B cell (primary cell): ENCODE measurements at regions not wholly inside any gene's neighbourhood (a gene's known extent, or its start where the extent isn't known, plus 50 kb on each side); places are given as distances from the start of the nearest gene placed in this dataset.

Experiments
- ATAC-seq: fragments of 200-7000 bp; cut with Tn5 transposase; one replicate; pipeline ENCODE4 v1.10.0; 2021; ENCODE audit warnings: low read depth, mild to moderate bottlenecking, moderate number of reproducible peaks, moderate library complexity
- CTCF ChIA-PET: fragments of 350-600 bp; sonication (Branson Sonifier 250); formaldehyde crosslinking; loops from one replicate; lab custom pipeline; 2021; ENCODE audit warnings: antibody characterized with exemption, inconsistent platforms; lab: Charles Lee
- POLR2A ChIA-PET: fragments of 350-600 bp; sonication (Branson Sonifier 250); formaldehyde crosslinking; loops from one replicate; lab custom pipeline; 2021; ENCODE audit warnings: antibody characterized with exemption; lab: Charles Lee
- DNase-seq: peaks from one replicate; pipeline ENCODE4 v3.0.0; 2013
- H2AFZ ChIP-seq: 2 replicates; pipeline ENCODE4 v1.6.1; 2012; ENCODE audit warnings: mild to moderate bottlenecking, low read depth, low read length; ENCODE audit not compliant: insufficient read depth, poor library complexity, severe bottlenecking
- H3K27ac ChIP-seq, 2 donors: 1 replicate in 1 of 2; 2 replicates in 1 of 2; pipeline ENCODE4 v1.5.1; 2012 to 2013; ENCODE audit warnings: low read length in 2 of 2, mild to moderate bottlenecking in 2 of 2, moderate library complexity in 1 of 2
- H3K27me3 ChIP-seq, 4 experiments: fragments of 200-600 bp in 1 of 4; sonication (generic) in 1 of 4; replicated peaks in 1 of 4; 1 replicate in 2 of 4; 2 replicates in 2 of 4; pipeline versions ENCODE4 v1.6.1 to v1.7.0; 2013 to 2016; ENCODE audit warnings: low read length in 3 of 4, mild to moderate bottlenecking in 2 of 4, mixed read lengths in 1 of 4, moderate library complexity in 1 of 4; ENCODE audit not compliant: insufficient read depth in 4 of 4, control insufficient read depth in 3 of 4; ENCODE audit errors: control extremely low read depth in 1 of 4
- H3K36me3 ChIP-seq, 2 experiments: replicated peaks in 1 of 2; 1 replicate in 1 of 2; 2 replicates in 1 of 2; pipeline versions ENCODE4 v1.6.1 to v1.7.1; 2013; ENCODE audit warnings: low read length in 1 of 2; ENCODE audit not compliant: insufficient read depth in 2 of 2, control insufficient read depth in 1 of 2; ENCODE audit errors: control extremely low read depth in 1 of 2, extremely low read depth in 1 of 2
- H3K4me1 ChIP-seq, 2 donors: fragments of 200-600 bp in 1 of 2; sonication (generic) in 1 of 2; 1 replicate in 1 of 2; 2 replicates in 1 of 2; pipeline versions ENCODE4 v1.5.1 to v1.6.1; 2013 to 2017; ENCODE audit warnings: low read length in 2 of 2; ENCODE audit not compliant: control insufficient read depth in 2 of 2, insufficient read depth in 2 of 2
- H3K4me2 ChIP-seq: replicated peaks from 2 replicates; pipeline ENCODE3; 2012; ENCODE audit warnings: mild to moderate bottlenecking, low read depth, low read length; ENCODE audit not compliant: poor library complexity, severe bottlenecking
- H3K4me3 ChIP-seq, 5 experiments: fragments of 200-600 bp in 1 of 5; sonication (generic) in 1 of 5; 1 replicate in 3 of 5; 2 replicates in 2 of 5; pipeline versions ENCODE4 v1.5.1 to v1.7.0; 2011 to 2016; ENCODE audit warnings: low read length in 4 of 5, mild to moderate bottlenecking in 4 of 5, low read depth in 2 of 5, control low read depth in 1 of 5, moderate library complexity in 1 of 5; ENCODE audit not compliant: insufficient read depth in 1 of 5; ENCODE audit errors: control extremely low read depth in 1 of 5, extremely low read depth in 1 of 5
- H3K79me2 ChIP-seq: fragments of 200-600 bp; sonication (generic); one replicate; pipeline ENCODE4 v1.6.0; 2016; ENCODE audit warnings: low read length; ENCODE audit not compliant: control insufficient read depth, insufficient read depth
- H3K9ac ChIP-seq: fragments of 200-600 bp; sonication (generic); 2 replicates; pipeline ENCODE4 v1.6.1; 2017; ENCODE audit warnings: mild to moderate bottlenecking, low read length, moderate library complexity
- H3K9me3 ChIP-seq, 3 donors: one replicate each; pipeline versions ENCODE4 v1.6.1 to v1.7.1; 2013; ENCODE audit warnings: low read length in 2 of 3; ENCODE audit not compliant: control insufficient read depth in 2 of 3, insufficient read depth in 1 of 3; ENCODE audit errors: control extremely low read depth in 1 of 3
- H4K20me1 ChIP-seq: 2 replicates; pipeline ENCODE4 v1.6.0; 2012; ENCODE audit warnings: mild to moderate bottlenecking, low read length; ENCODE audit not compliant: insufficient read depth, control insufficient read depth, poor library complexity, severe bottlenecking
- H3K27ac Mint-ChIP-seq: one replicate; pipeline ENCODE4 v1.8.0; 2021; ENCODE audit warnings: mixed read lengths
- H3K27me3 Mint-ChIP-seq: one replicate; pipeline ENCODE4 v1.8.0; 2021; ENCODE audit warnings: mixed read lengths
- H3K4me1 Mint-ChIP-seq: one replicate; pipeline ENCODE4 v1.8.0; 2021; ENCODE audit warnings: mixed read lengths
- H3K4me3 Mint-ChIP-seq: one replicate; pipeline ENCODE4 v1.8.0; 2021; ENCODE audit warnings: mixed read lengths
- H3K9me3 Mint-ChIP-seq: one replicate; pipeline ENCODE4 v1.8.0; 2022; ENCODE audit warnings: mixed read lengths; ENCODE audit not compliant: insufficient read depth
- EZH2 ChIP-seq: IDR thresholded peaks from 2 replicates; pipeline ENCODE4 v1.6.1; 2012; ENCODE audit warnings: borderline replicate concordance, low read depth, mild to moderate bottlenecking, moderate library complexity, low read length; ENCODE audit not compliant: insufficient read depth, poor library complexity, severe bottlenecking
- WGBS: methylation state at CpG from one replicate; pipeline ENCODE4 v1.1.5; 2013; ENCODE audit warnings: missing lambda C conversion rate; ENCODE audit not compliant: insufficient coverage; 5-methylcytosine and 5-hydroxymethylcytosine counted together
- intact Hi-C: fragments of 100-400 bp; cut with micrococcal nuclease; formaldehyde crosslinking; loops from one replicate; pipeline ENCODE4 v1.10.0; 2022
- TF ChIP-seq, protein P1 (sequence below): fragments of 200-600 bp; IDR thresholded peaks from one replicate; pipeline ENCODE4 v1.8.0; 2022; ENCODE audit warnings: antibody characterized with exemption, mild to moderate bottlenecking

GRCh38 chr9:99731950-99732349 is 89.7 kb upstream of the NR4A3 start:
- H3K4me1 ChIP-seq, result peaks cover 6 to 8% of the 10 kb centered on the region in 2 donors
- no peaks in the 10 kb centered on the region for H3K9me3 ChIP-seq
- Mint-ChIP-seq H3K4me1 (peaks cover 7% of the 10 kb centered on the region), H3K4me3 (no peak overlapping the region), H3K9me3 (no peaks in the 10 kb centered on the region), H3K27ac (no peak overlapping the region), H3K27me3 (peaks cover 14% of the 10 kb centered on the region)
- no peaks in the 10 kb centered on the region for H3K27me3 ChIP-seq
- DNase-seq, result no peak
- H3K4me2 ChIP-seq, result no peak overlapping the region
- ChIA-PET CTCF (no interaction called here), POLR2A (no interaction called here)
- no peak overlapping the region for H2AFZ ChIP-seq
- no peak overlapping the region for H3K27ac ChIP-seq
- no CpG with 5 or more reads among the region's 2 CpGs for WGBS
- intact Hi-C loops, result no loop called here
- ATAC-seq, result no peak
- no peaks in the 10 kb centered on the region for H3K79me2 ChIP-seq
- no peaks in the 10 kb centered on the region for H4K20me1 ChIP-seq
- H3K36me3 ChIP-seq, result no peaks in the 10 kb centered on the region
- H3K9ac ChIP-seq, result no peak overlapping the region
- no peak for TF ChIP-seq EZH2
- TF ChIP-seq, protein P1, sequence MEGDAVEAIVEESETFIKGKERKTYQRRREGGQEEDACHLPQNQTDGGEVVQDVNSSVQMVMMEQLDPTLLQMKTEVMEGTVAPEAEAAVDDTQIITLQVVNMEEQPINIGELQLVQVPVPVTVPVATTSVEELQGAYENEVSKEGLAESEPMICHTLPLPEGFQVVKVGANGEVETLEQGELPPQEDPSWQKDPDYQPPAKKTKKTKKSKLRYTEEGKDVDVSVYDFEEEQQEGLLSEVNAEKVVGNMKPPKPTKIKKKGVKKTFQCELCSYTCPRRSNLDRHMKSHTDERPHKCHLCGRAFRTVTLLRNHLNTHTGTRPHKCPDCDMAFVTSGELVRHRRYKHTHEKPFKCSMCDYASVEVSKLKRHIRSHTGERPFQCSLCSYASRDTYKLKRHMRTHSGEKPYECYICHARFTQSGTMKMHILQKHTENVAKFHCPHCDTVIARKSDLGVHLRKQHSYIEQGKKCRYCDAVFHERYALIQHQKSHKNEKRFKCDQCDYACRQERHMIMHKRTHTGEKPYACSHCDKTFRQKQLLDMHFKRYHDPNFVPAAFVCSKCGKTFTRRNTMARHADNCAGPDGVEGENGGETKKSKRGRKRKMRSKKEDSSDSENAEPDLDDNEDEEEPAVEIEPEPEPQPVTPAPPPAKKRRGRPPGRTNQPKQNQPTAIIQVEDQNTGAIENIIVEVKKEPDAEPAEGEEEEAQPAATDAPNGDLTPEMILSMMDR, result no peak
- no peak overlapping the region for H3K4me3 ChIP-seq

- TF ChIP-seq, protein P1, result no peak
- no peak for TF ChIP-seq EZH2
- WGBS, result no CpG with 5 or more reads among the region's 5 CpGs
- CTCF ChIA-PET, result no interaction called here
These were observed 89.0 kb upstream of the NR4A3 start for GRCh38 chr9:99732715-99733114.

More at GRCh38 chr9:99732715-99733114, 89.0 kb upstream of the NR4A3 start:
- Mint-ChIP-seq H3K9me3 (no peaks in the 10 kb centered on the region), H3K4me3 (no peak overlapping the region), H3K27me3 (peaks cover 14% of the 10 kb centered on the region), H3K4me1 (peaks cover 7% of the 10 kb centered on the region), H3K27ac (no peak overlapping the region)
- peaks cover 6 to 8% of the 10 kb centered on the region in 2 donors for H3K4me1 ChIP-seq
- H3K27ac ChIP-seq, result no peak overlapping the region
- no peaks in the 10 kb centered on the region for H4K20me1 ChIP-seq
- intact Hi-C loops, result no loop called here
- no peak for ATAC-seq
- no peak overlapping the region for H3K9ac ChIP-seq
- DNase-seq, result no peak
- no peaks in the 10 kb centered on the region for H3K9me3 ChIP-seq
- no peak overlapping the region for H3K4me3 ChIP-seq
- POLR2A ChIA-PET, result no interaction called here
- no peaks in the 10 kb centered on the region for H3K36me3 ChIP-seq
- H3K4me2 ChIP-seq, result peak overlapping the region; percentile 31
- peak overlapping the region; percentile 23 for H2AFZ ChIP-seq
- H3K27me3 ChIP-seq, result no peaks in the 10 kb centered on the region
- H3K79me2 ChIP-seq, result no peaks in the 10 kb centered on the region
